ENCODE measurements at regions not wholly inside any gene's neighbourhood (a gene's known extent, or its start where the extent isn't known, plus 50 kb on each side); places are given as distances from the start of the nearest gene placed in this dataset.
"Not testable (repeated sequence)": the region's sequence is repeated elsewhere in the genome, so short reads cannot be mapped to it uniquely, and the experiment has no call there.

DNA sequence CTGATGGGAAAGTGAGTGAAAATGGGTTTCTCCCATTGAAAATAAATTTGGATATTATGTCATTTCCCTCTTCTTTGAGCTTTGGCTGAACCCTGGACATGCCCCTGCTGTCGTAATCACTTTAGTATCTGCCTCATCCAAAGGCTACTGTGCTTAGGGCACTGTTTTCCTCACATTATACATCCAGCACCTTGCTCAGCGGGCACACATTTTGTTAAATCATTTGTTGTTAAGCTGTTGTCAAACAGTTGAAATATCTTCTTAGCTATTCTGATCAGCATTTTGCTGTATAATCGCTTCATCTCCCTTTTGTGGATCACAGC is 352.7 kb upstream of the CD180 start:
- Histone ChIP-seq H3K4me2 (ENCODE audit: insufficient read depth, low read length, poor library complexity, severe bottlenecking) (no peak overlapping the region), H2BK12ac (ENCODE audit: low read length) (no peak overlapping the region)
- no CpG with 5 or more reads among the region's 3 CpGs for WGBS, 2 donors (ENCODE audit: extremely low coverage in 2 of 2, insufficient read length in 2 of 2, insufficient replicate concordance in 1 of 2)

DNA sequence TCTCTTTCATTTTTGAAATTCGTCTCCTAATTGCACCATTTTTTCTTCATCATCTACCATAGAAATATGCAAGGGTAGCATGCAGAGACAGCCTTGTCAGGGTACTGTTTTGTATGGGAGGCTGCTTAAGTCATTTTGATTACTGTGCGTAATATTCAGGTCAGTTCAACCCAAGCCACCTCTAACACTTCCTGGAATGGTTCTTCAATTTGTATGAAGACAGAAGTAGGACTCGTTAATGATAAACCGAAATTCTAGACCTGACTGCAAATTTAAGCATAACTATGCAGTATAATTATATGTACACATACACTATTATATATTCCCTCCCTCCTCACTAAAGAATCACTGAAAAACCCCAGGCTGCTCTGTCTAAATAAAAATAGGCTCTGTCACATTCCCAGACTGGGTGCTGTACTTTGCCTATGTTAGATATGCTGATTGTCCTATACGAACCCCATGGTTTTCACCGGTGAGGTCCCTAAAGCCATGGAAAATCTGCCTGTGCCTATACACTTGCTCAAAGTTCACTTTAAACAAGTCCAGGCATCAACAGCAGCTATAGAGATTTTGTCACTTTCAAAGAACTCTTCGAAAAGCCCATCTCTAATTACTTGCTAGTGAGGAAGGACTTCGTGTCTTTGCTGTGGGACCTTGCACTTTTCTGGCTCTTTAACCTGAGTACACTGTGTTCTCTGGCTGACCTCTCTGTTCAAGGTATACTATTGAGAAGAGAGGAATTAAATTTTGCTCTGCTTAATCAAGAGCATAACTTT is 352.1 kb upstream of the CD180 start:
- Histone ChIP-seq H3K36me3 (replicated peaks in 1 of 2; ENCODE audit: control insufficient read depth in 2 of 2, insufficient read depth in 2 of 2, low read length in 2 of 2) (no peaks in the 10 kb centered on the region), H3K4me2 (ENCODE audit: insufficient read depth, low read length, poor library complexity, severe bottlenecking) (no peak overlapping the region), H3K27ac (replicated peaks; ENCODE audit: low read length) (no peak overlapping the region), H3K18ac (ENCODE audit: low read length) (no peak overlapping the region), H3K9me3 (replicated peaks in 1 of 2; ENCODE audit: control insufficient read depth in 2 of 2, insufficient read depth in 1 of 2, low read depth in 1 of 2, low read length in 2 of 2) (no peaks in the 10 kb centered on the region), H3K79me1 (ENCODE audit: low read depth, low read length) (no peaks in the 10 kb centered on the region), H2BK5ac (ENCODE audit: low read length) (no peak overlapping the region), H3K4ac (ENCODE audit: low read length) (no peak overlapping the region), H2AK5ac (ENCODE audit: low read depth, low read length) (no peak overlapping the region), H3K27me3 (ENCODE audit: control insufficient read depth in 3 of 3, insufficient read depth in 3 of 3, low read depth in 1 of 3, low read length in 3 of 3) (no peaks in the 10 kb centered on the region), H2BK12ac (ENCODE audit: low read length) (no peak overlapping the region), H3K9ac (ENCODE audit: low read depth, low read length, poor library complexity) (no peak overlapping the region), H3K14ac (ENCODE audit: low read length) (no peak overlapping the region), H3K23ac (ENCODE audit: low read depth, low read length, poor library complexity) (no peak overlapping the region), H2BK120ac (ENCODE audit: low read depth, low read length) (no peak overlapping the region), H4K8ac (ENCODE audit: low read depth, low read length) (no peak overlapping the region), H3K4me1 (ENCODE audit: control insufficient read depth in 2 of 2, insufficient read depth in 1 of 2, low read depth in 1 of 2, low read length in 2 of 2) (no peaks in the 10 kb centered on the region), H2AFZ (ENCODE audit: low read length) (no peak overlapping the region), H3K4me3 (ENCODE audit: low read length in 2 of 2) (no peak overlapping the region), H4K91ac (ENCODE audit: low read depth, low read length, poor library complexity) (no peak overlapping the region), H2BK15ac (ENCODE audit: low read length) (no peak overlapping the region)
- no peak for DNase-seq (ENCODE audit: low spot score)
- WGBS, 2 donors (ENCODE audit: extremely low coverage in 2 of 2, insufficient read length in 2 of 2, insufficient replicate concordance in 1 of 2): no CpG with 5 or more reads among the region's 8 CpGs

More for the DNA sequence above, 352.7 kb upstream of the CD180 start:
- H4K91ac ChIP-seq (ENCODE audit: low read depth, low read length, poor library complexity): no peak overlapping the region
- no peak overlapping the region for H2BK15ac ChIP-seq (ENCODE audit: low read length)
- no peak overlapping the region for H4K8ac ChIP-seq (ENCODE audit: low read depth, low read length)
- H3K14ac ChIP-seq (ENCODE audit: low read length): no peak overlapping the region
- H3K18ac ChIP-seq (ENCODE audit: low read length): no peak overlapping the region
- no peak overlapping the region for H2AFZ ChIP-seq (ENCODE audit: low read length)
- H3K79me1 ChIP-seq (ENCODE audit: low read depth, low read length): no peaks in the 10 kb centered on the region
- no peaks in the 10 kb centered on the region for H3K27me3 ChIP-seq (ENCODE audit: control insufficient read depth in 3 of 3, insufficient read depth in 3 of 3, low read depth in 1 of 3, low read length in 3 of 3)
- H3K4me1 ChIP-seq (ENCODE audit: control insufficient read depth in 2 of 2, insufficient read depth in 1 of 2, low read depth in 1 of 2, low read length in 2 of 2): no peaks in the 10 kb centered on the region
- no peak overlapping the region for H3K4ac ChIP-seq (ENCODE audit: low read length)
- H3K9me3 ChIP-seq (replicated peaks in 1 of 2; ENCODE audit: control insufficient read depth in 2 of 2, insufficient read depth in 1 of 2, low read depth in 1 of 2, low read length in 2 of 2): no peaks in the 10 kb centered on the region
- no peak overlapping the region for H3K4me3 ChIP-seq (ENCODE audit: low read length in 2 of 2)
- no peak for DNase-seq (ENCODE audit: low spot score)
- H3K9ac ChIP-seq (ENCODE audit: low read depth, low read length, poor library complexity): no peak overlapping the region
- no peak overlapping the region for H3K23ac ChIP-seq (ENCODE audit: low read depth, low read length, poor library complexity)
- H3K36me3 ChIP-seq (replicated peaks in 1 of 2; ENCODE audit: control insufficient read depth in 2 of 2, insufficient read depth in 2 of 2, low read length in 2 of 2): no peaks in the 10 kb centered on the region
- no peak overlapping the region for H2AK5ac ChIP-seq (ENCODE audit: low read depth, low read length)
- no peak overlapping the region for H2BK5ac ChIP-seq (ENCODE audit: low read length)
- H3K27ac ChIP-seq (replicated peaks; ENCODE audit: low read length): no peak overlapping the region
- no peak overlapping the region for H2BK120ac ChIP-seq (ENCODE audit: low read depth, low read length)

DNA sequence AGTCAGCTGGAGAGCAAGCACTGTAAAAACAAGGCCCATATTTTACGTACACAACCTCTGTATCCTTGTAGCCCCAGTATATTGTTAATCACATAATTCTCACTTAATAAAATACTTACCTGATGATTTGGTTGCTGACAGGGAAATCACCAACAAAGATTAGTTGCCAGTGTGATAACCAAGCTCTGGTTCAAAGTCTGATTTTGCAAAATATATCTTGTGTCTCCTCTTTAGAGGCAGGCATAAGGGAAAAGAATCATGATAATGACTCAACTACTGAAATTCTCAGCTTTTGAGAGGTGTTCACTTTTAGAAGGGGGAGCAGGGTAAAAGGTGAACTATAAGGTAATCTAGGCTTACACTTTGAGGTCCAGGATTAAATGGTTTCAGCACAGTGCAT is 351.1 kb upstream of the CD180 start:
- Histone ChIP-seq H2BK5ac (ENCODE audit: low read length) (no peak overlapping the region), H3K4me3 (ENCODE audit: low read length in 2 of 2) (no peak overlapping the region), H4K91ac (ENCODE audit: low read depth, low read length, poor library complexity) (no peak overlapping the region), H3K4ac (ENCODE audit: low read length) (no peak overlapping the region), H2AFZ (ENCODE audit: low read length) (no peak overlapping the region), H3K18ac (ENCODE audit: low read length) (no peak overlapping the region), H2BK15ac (ENCODE audit: low read length) (no peak overlapping the region), H3K14ac (ENCODE audit: low read length) (no peak overlapping the region), H3K36me3 (replicated peaks in 1 of 2; ENCODE audit: control insufficient read depth in 2 of 2, insufficient read depth in 2 of 2, low read length in 2 of 2) (no peaks in the 10 kb centered on the region), H4K8ac (ENCODE audit: low read depth, low read length) (no peak overlapping the region), H2AK5ac (ENCODE audit: low read depth, low read length) (no peak overlapping the region), H3K79me1 (ENCODE audit: low read depth, low read length) (no peaks in the 10 kb centered on the region), H3K4me1 (ENCODE audit: control insufficient read depth in 2 of 2, insufficient read depth in 1 of 2, low read depth in 1 of 2, low read length in 2 of 2) (no peaks in the 10 kb centered on the region), H2BK120ac (ENCODE audit: low read depth, low read length) (no peak overlapping the region), H3K9me3 (replicated peaks in 1 of 2; ENCODE audit: control insufficient read depth in 2 of 2, insufficient read depth in 1 of 2, low read depth in 1 of 2, low read length in 2 of 2) (no peaks in the 10 kb centered on the region), H2BK12ac (ENCODE audit: low read length) (no peak overlapping the region), H3K4me2 (ENCODE audit: insufficient read depth, low read length, poor library complexity, severe bottlenecking) (no peak overlapping the region), H3K27ac (replicated peaks; ENCODE audit: low read length) (no peak overlapping the region), H3K23ac (ENCODE audit: low read depth, low read length, poor library complexity) (no peak overlapping the region), H3K9ac (ENCODE audit: low read depth, low read length, poor library complexity) (no peak overlapping the region), H3K27me3 (ENCODE audit: control insufficient read depth in 3 of 3, insufficient read depth in 3 of 3, low read depth in 1 of 3, low read length in 3 of 3) (no peaks in the 10 kb centered on the region)
- DNase-seq (ENCODE audit: low spot score): no peak
- no CpG with 5 or more reads among the region's 1 CpG for WGBS, 2 donors (ENCODE audit: extremely low coverage in 2 of 2, insufficient read length in 2 of 2, insufficient replicate concordance in 1 of 2)

DNA sequence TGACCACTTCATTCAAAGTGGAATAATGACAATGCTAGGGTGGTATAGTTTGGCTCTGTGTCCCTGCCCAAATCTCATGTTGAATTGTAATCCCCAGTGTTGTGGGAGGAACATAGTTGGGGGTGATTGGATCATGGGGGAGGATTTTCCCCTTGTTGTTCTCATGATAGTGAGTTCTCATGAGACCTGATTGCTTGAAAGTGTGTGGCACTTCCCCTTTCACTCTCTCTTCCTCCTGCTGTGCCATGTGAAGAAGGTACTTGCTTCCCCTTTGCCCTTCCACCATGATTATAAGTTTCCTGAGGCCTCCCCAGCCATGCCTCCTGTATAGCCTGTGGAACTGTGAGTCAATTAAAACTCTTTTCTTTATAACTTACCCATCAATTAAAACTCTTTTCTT is 348.3 kb upstream of the CD180 start:
- DNase-seq (ENCODE audit: low spot score); H3K4me1 ChIP-seq (ENCODE audit: control insufficient read depth in 2 of 2, insufficient read depth in 1 of 2, low read depth in 1 of 2, low read length in 2 of 2); H3K4me3 ChIP-seq (ENCODE audit: low read length in 2 of 2); H3K14ac ChIP-seq (ENCODE audit: low read length); H3K79me1 ChIP-seq (ENCODE audit: low read depth, low read length); H3K27me3 ChIP-seq (ENCODE audit: control insufficient read depth in 3 of 3, insufficient read depth in 3 of 3, low read depth in 1 of 3, low read length in 3 of 3); H3K4me2 ChIP-seq (ENCODE audit: insufficient read depth, low read length, poor library complexity, severe bottlenecking); H2BK5ac ChIP-seq (ENCODE audit: low read length); H3K18ac ChIP-seq (ENCODE audit: low read length); H3K9ac ChIP-seq (ENCODE audit: low read depth, low read length, poor library complexity); H2AK5ac ChIP-seq (ENCODE audit: low read depth, low read length); H2BK120ac ChIP-seq (ENCODE audit: low read depth, low read length); H3K27ac ChIP-seq (replicated peaks; ENCODE audit: low read length); H2AFZ ChIP-seq (ENCODE audit: low read length); H4K91ac ChIP-seq (ENCODE audit: low read depth, low read length, poor library complexity); H3K36me3 ChIP-seq (replicated peaks in 1 of 2; ENCODE audit: control insufficient read depth in 2 of 2, insufficient read depth in 2 of 2, low read length in 2 of 2); H3K23ac ChIP-seq (ENCODE audit: low read depth, low read length, poor library complexity); H4K8ac ChIP-seq (ENCODE audit: low read depth, low read length); H3K4ac ChIP-seq (ENCODE audit: low read length); H3K9me3 ChIP-seq (replicated peaks in 1 of 2; ENCODE audit: control insufficient read depth in 2 of 2, insufficient read depth in 1 of 2, low read depth in 1 of 2, low read length in 2 of 2); H2BK12ac ChIP-seq (ENCODE audit: low read length); H2BK15ac ChIP-seq (ENCODE audit: low read length): not testable (repeated sequence)
